ENCODE measurements at regions not wholly inside any gene's neighbourhood (a gene's known extent, or its start where the extent isn't known, plus 50 kb on each side); places are given as distances from the start of the nearest gene placed in this dataset.

GRCh38 chr5:136890431-136891148 lies 525.2 kb upstream of the TRPC7 start:
- FAIRE-seq: no peak

GRCh38 chr5:136886608-136887007 lies 521.3 kb upstream of the TRPC7 start:
- TF ChIP-seq TAF1 (IDR thresholded peaks at IDR 0.05; ENCODE audit: low read depth, low read length) (no peak), PAX5 (IDR thresholded peaks at IDR 0.05; ENCODE audit: insufficient read depth, low read length, severe bottlenecking) (no peak), POLR2AphosphoS5 (IDR thresholded peaks at IDR 0.05; ENCODE audit: low read depth, low read length) (no peak)
- FAIRE-seq (no peak), DNase-seq (ENCODE audit: insufficient read length, low spot score) (no peak)

More at GRCh38 chr5:136890431-136891148, 525.2 kb upstream of the TRPC7 start:
- DNase-seq (ENCODE audit: insufficient read length, low spot score): no peak
- TF ChIP-seq POLR2A (IDR thresholded peaks at IDR 0.05; ENCODE audit: low read depth, low read length) (no peak), POU2F2 (IDR thresholded peaks at IDR 0.05; ENCODE audit: low read depth, low read length) (no peak), PAX5 (IDR thresholded peaks at IDR 0.05; ENCODE audit: insufficient read depth, low read length, severe bottlenecking) (no peak), POLR2AphosphoS5 (IDR thresholded peaks at IDR 0.05; ENCODE audit: low read depth, low read length) (no peak), TAF1 (IDR thresholded peaks at IDR 0.05; ENCODE audit: low read depth, low read length) (no peak), SPI1 (IDR thresholded peaks at IDR 0.05; ENCODE audit: low read depth, low read length) (no peak)

GRCh38 chr5:136864960-136865359 lies 499.6 kb upstream of the TRPC7 start:
- no peak for FAIRE-seq
- DNase-seq (ENCODE audit: insufficient read length, low spot score): no peak
- TF ChIP-seq POLR2A (IDR thresholded peaks at IDR 0.05; ENCODE audit: low read depth, low read length) (no peak), PAX5 (IDR thresholded peaks at IDR 0.05; ENCODE audit: insufficient read depth, low read length, severe bottlenecking) (no peak), TAF1 (IDR thresholded peaks at IDR 0.05; ENCODE audit: low read depth, low read length) (no peak), SPI1 (IDR thresholded peaks at IDR 0.05; ENCODE audit: low read depth, low read length) (no peak), POU2F2 (IDR thresholded peaks at IDR 0.05; ENCODE audit: low read depth, low read length) (no peak), POLR2AphosphoS5 (IDR thresholded peaks at IDR 0.05; ENCODE audit: low read depth, low read length) (no peak)

GRCh38 chr5:136856648-136857047 lies 491.3 kb upstream of the TRPC7 start:
- TF ChIP-seq POLR2AphosphoS5 (IDR thresholded peaks at IDR 0.05; ENCODE audit: low read depth, low read length): no peak
- no peak for TF ChIP-seq SPI1 (IDR thresholded peaks at IDR 0.05; ENCODE audit: low read depth, low read length)
- no peak for TF ChIP-seq POU2F2 (IDR thresholded peaks at IDR 0.05; ENCODE audit: low read depth, low read length)
- no peak for TF ChIP-seq POLR2A (IDR thresholded peaks at IDR 0.05; ENCODE audit: low read depth, low read length)
- TF ChIP-seq TAF1 (IDR thresholded peaks at IDR 0.05; ENCODE audit: low read depth, low read length): no peak
- TF ChIP-seq PAX5 (IDR thresholded peaks at IDR 0.05; ENCODE audit: insufficient read depth, low read length, severe bottlenecking): no peak
- no peak for FAIRE-seq
- DNase-seq (ENCODE audit: insufficient read length, low spot score): no peak

- no peak for DNase-seq (ENCODE audit: insufficient read length, low spot score)
- TF ChIP-seq POLR2A (IDR thresholded peaks at IDR 0.05; ENCODE audit: low read depth, low read length) (no peak), POLR2AphosphoS5 (IDR thresholded peaks at IDR 0.05; ENCODE audit: low read depth, low read length) (no peak), POU2F2 (IDR thresholded peaks at IDR 0.05; ENCODE audit: low read depth, low read length) (no peak), TAF1 (IDR thresholded peaks at IDR 0.05; ENCODE audit: low read depth, low read length) (no peak), PAX5 (IDR thresholded peaks at IDR 0.05; ENCODE audit: insufficient read depth, low read length, severe bottlenecking) (no peak), SPI1 (IDR thresholded peaks at IDR 0.05; ENCODE audit: low read depth, low read length) (no peak)
- FAIRE-seq: no peak
Measured at GRCh38 chr5:136853971-136854370, 488.6 kb upstream of the TRPC7 start.

- TF ChIP-seq POLR2AphosphoS5 (IDR thresholded peaks at IDR 0.05; ENCODE audit: low read depth, low read length) (no peak), POLR2A (IDR thresholded peaks at IDR 0.05; ENCODE audit: low read depth, low read length) (no peak), SPI1 (IDR thresholded peaks at IDR 0.05; ENCODE audit: low read depth, low read length) (no peak), TAF1 (IDR thresholded peaks at IDR 0.05; ENCODE audit: low read depth, low read length) (no peak), POU2F2 (IDR thresholded peaks at IDR 0.05; ENCODE audit: low read depth, low read length) (no peak), PAX5 (IDR thresholded peaks at IDR 0.05; ENCODE audit: insufficient read depth, low read length, severe bottlenecking) (no peak)
- FAIRE-seq (no peak), DNase-seq (ENCODE audit: insufficient read length, low spot score) (no peak)
Measured at GRCh38 chr5:136840601-136841000, 475.3 kb upstream of the TRPC7 start.

- FAIRE-seq (no peak), DNase-seq (ENCODE audit: insufficient read length, low spot score) (no peak)
- TF ChIP-seq POU2F2 (IDR thresholded peaks at IDR 0.05; ENCODE audit: low read depth, low read length): no peak
- TF ChIP-seq PAX5 (IDR thresholded peaks at IDR 0.05; ENCODE audit: insufficient read depth, low read length, severe bottlenecking): no peak
- no peak for TF ChIP-seq POLR2AphosphoS5 (IDR thresholded peaks at IDR 0.05; ENCODE audit: low read depth, low read length)
- no peak for TF ChIP-seq SPI1 (IDR thresholded peaks at IDR 0.05; ENCODE audit: low read depth, low read length)
- no peak for TF ChIP-seq POLR2A (IDR thresholded peaks at IDR 0.05; ENCODE audit: low read depth, low read length)
- no peak for TF ChIP-seq TAF1 (IDR thresholded peaks at IDR 0.05; ENCODE audit: low read depth, low read length)
Measured at GRCh38 chr5:136836093-136836492, 470.7 kb upstream of the TRPC7 start.

- FAIRE-seq (no peak), DNase-seq (ENCODE audit: insufficient read length, low spot score) (no peak)
- TF ChIP-seq POLR2AphosphoS5 (IDR thresholded peaks at IDR 0.05; ENCODE audit: low read depth, low read length): no peak
- no peak for TF ChIP-seq POLR2A (IDR thresholded peaks at IDR 0.05; ENCODE audit: low read depth, low read length)
- no peak for TF ChIP-seq PAX5 (IDR thresholded peaks at IDR 0.05; ENCODE audit: insufficient read depth, low read length, severe bottlenecking)
- TF ChIP-seq TAF1 (IDR thresholded peaks at IDR 0.05; ENCODE audit: low read depth, low read length): no peak
- TF ChIP-seq POU2F2 (IDR thresholded peaks at IDR 0.05; ENCODE audit: low read depth, low read length): no peak
- no peak for TF ChIP-seq SPI1 (IDR thresholded peaks at IDR 0.05; ENCODE audit: low read depth, low read length)
Measured at GRCh38 chr5:136820848-136821247, 455.5 kb upstream of the TRPC7 start.

- no peak for FAIRE-seq
- TF ChIP-seq SPI1 (IDR thresholded peaks at IDR 0.05; ENCODE audit: low read depth, low read length) (no peak), PAX5 (IDR thresholded peaks at IDR 0.05; ENCODE audit: insufficient read depth, low read length, severe bottlenecking) (no peak), POLR2AphosphoS5 (IDR thresholded peaks at IDR 0.05; ENCODE audit: low read depth, low read length) (no peak), TAF1 (IDR thresholded peaks at IDR 0.05; ENCODE audit: low read depth, low read length) (no peak), POU2F2 (IDR thresholded peaks at IDR 0.05; ENCODE audit: low read depth, low read length) (no peak), POLR2A (IDR thresholded peaks at IDR 0.05; ENCODE audit: low read depth, low read length) (no peak)
- no peak for DNase-seq (ENCODE audit: insufficient read length, low spot score)
Measured at GRCh38 chr5:136819526-136820302, 454.4 kb upstream of the TRPC7 start.

All from GM12891 (cell line).